ENCODE measurements at regions not wholly inside any gene's neighbourhood (a gene's known extent, or its start where the extent isn't known, plus 50 kb on each side); places are given as distances from the start of the nearest gene placed in this dataset.

GRCh38 chr10:120765226-120765803 lies 85.8 kb upstream of the WDR11 start:
- TF ChIP-seq EZH2 (IDR thresholded peaks at IDR 0.05; ENCODE audit: borderline replicate concordance) = no peak
- no peak for TF ChIP-seq CTCF (IDR thresholded peaks at IDR 0.05; ENCODE audit: poor library complexity)
- no peak for TF ChIP-seq EZH2phosphoT487 (IDR thresholded peaks at IDR 0.05; ENCODE audit: low read depth, severe bottlenecking, unreplicated experiment)

Data from hepatocyte (in vitro differentiated cells).